Stimulated activated CD4-positive, alpha-beta T cell treated with anti-CD3 and anti-CD28 coated beads, Interleukin-15, amount 100 ng/mL, for 48 hours (primary cell): ENCODE measurements at regions not wholly inside any gene's neighbourhood (a gene's known extent, or its start where the extent isn't known, plus 50 kb on each side); places are given as distances from the start of the nearest gene placed in this dataset.

ENCODE experiments used
- DNase-seq, 2 donors: peaks; one replicate each; pipeline ENCODE4 v3.0.0-alpha.2; 2020; ENCODE audit warnings: low read depth in 2 of 2

DNA sequence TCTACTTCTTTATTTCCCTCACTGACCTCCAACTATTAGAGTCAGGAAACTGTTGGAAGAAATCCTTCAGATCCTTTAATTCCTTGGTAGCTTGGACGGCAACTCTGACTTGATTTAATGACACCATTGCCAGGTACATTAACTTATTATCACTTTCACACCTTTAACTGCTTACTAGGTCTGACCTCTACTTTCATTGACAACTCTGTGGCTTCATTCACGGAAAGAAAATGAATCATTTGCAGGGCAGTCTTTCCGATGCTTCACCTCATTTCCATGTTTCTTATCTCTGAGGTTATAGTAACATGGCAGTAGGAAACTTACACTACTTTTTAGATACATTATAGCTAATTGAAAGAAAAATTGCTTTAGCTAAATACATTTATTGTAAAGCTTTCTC is 82.6 kb upstream of the PDGFD start:
- DNase-seq, result no peak

DNA sequence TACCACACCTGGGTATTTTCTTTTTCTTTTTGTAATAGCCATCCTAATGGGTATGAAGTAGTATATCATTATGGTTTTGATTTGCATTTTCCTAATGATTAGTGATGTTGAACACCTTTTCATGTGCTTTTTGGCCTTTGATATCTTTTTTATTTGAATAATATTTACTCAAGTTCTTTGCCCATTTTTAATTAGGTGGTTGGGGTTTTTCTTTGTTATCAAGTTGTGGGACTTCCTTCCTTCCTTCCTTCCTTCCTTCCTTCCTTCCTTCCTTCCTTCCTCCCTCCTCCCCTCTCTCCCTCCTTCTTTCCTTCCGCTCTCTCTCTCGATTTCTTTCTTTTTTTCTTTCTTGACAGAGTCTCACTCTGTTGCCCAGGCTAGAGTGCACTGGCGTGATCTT is 75.0 kb upstream of the PDGFD start:
- DNase-seq, result no peak

DNA sequence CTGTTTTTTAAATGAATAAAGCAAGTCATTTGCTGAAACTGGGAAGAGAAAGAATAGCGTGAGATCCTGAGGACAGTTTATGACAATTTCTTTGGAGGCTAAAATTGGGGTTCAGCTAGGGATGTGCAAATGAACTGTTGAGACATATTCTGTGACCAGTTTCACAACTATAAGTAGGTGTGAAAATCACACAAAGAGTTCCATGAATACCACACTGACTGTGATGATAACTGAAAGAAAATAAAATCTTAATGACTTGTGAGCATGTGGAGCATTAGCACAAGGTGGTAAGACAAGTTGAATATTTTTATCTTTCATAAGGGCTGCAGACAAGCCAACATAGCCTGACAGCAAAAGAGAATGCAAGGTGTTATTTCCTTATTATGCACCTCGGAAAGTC is 61.1 kb upstream of the PDGFD start:
- no peak for DNase-seq

DNA sequence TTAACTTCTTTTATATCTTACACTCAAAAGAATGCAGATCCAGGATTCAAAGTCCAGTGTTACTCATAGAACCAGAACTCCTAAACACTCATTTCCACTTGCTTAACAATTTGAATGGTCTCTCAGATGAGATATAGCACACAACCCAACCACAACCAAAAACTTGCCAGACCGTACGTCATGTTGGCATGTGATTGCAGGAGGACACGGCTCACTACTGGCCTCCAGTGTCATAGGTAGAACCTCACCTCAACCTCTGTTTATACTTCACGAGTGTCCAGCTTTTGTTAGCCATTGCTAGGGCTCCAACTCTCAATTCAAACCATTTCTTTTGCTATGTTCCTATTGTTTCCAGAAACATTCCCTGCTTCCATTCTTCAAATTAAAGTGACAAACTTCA is 58.5 kb upstream of the PDGFD start:
- no peak for DNase-seq

DNA sequence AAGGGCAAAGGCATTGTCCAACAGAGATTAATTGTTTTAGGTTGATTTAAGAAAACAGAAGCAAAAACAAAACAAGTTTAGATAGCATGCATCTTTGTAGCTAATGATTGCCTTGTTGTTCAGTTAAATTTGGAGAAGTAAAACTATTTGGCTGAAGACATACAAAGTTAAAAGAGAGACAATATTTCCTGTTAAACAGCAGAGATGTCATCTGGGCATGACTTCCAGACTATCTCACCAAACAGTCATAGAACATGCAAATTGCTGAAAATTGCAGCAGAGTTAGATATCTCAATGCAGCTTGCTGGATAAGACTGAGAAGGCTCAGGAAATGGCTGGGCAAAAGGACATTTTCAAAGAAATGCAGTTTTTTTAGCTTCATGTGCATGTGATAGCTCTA is 57.5 kb upstream of the PDGFD start:
- no peak for DNase-seq

DNA sequence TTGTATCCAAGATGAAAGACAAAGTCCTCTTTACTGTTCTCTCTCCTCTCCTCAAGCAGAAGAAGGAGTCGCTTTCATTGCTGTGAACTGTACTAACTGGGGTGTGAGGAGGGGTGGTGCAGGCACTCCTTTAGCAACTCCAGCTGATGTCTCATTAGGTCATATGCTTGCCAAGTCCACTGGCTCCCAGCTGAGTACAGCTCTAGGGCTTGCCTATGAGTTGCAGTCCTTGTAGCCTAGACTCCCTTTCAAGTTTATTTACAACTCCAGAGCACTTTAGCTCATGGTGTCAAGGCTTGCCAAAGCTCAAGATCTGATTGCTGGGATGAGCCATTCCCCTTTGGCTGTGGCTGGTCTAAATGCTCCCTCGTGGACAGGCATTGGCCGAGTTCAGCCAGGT is 55.1 kb upstream of the PDGFD start:
- DNase-seq, result no peak

DNA sequence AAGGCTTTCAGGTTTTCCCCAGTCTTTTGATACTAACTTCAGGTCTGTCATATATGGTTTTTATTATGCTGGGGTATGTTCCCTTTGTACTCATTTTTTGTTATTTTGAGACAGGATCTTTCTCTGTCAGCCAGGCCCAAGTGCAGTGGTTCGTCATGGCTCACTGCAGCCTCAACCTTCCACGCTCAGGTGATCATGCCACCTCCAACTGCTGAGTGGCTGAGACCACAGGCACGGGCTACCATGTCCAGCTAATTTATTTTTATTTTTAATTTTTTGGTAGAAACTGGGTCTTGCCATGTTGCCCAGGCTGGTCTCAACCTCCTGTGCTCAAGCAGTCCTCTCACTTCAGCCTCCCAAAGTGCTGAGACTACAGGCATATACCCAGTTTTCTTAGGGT is 50.6 kb upstream of the PDGFD start:
- no peak for DNase-seq
